Lower lobe of right lung (tissue), 2 donors: ENCODE measurements at regions not wholly inside any gene's neighbourhood (a gene's known extent, or its start where the extent isn't known, plus 50 kb on each side); places are given as distances from the start of the nearest gene placed in this dataset.

Source experiments
- ATAC-seq, 2 donors: fragments of 200-7000 bp; cut with Tn5 transposase; one replicate each; pipeline ENCODE4 v1.9.1; 2020 to 2022; ENCODE audit warnings: mild to moderate bottlenecking in 2 of 2, moderate library complexity in 2 of 2
- DNase-seq: peaks from one replicate; pipeline ENCODE4 v3.0.0-alpha.2; 2020
- H3K27ac ChIP-seq: fragments of 200-600 bp; one replicate; pipeline ENCODE4 v1.8.0; 2022
- H3K27me3 ChIP-seq: fragments of 200-600 bp; one replicate; pipeline ENCODE4 v1.8.0; 2022; ENCODE audit warnings: low read depth
- H3K36me3 ChIP-seq: fragments of 200-600 bp; one replicate; pipeline ENCODE4 v1.8.0; 2022; ENCODE audit warnings: mild to moderate bottlenecking
- H3K4me1 ChIP-seq: fragments of 200-600 bp; one replicate; pipeline ENCODE4 v1.8.0; 2022
- H3K4me3 ChIP-seq: fragments of 200-600 bp; one replicate; pipeline ENCODE4 v1.8.0; 2022; ENCODE audit warnings: mild to moderate bottlenecking
- H3K9me3 ChIP-seq: fragments of 200-600 bp; one replicate; pipeline ENCODE4 v1.8.0; 2022
- intact Hi-C: fragments of 100-400 bp; cut with DNase I; formaldehyde crosslinking; loops from one replicate; pipeline ENCODE4 v1.11.0; 2022
- TF ChIP-seq, protein P1 (sequence below): fragments of 200-600 bp; IDR thresholded peaks from one replicate; pipeline ENCODE4 v1.8.0; 2022; ENCODE audit warnings: antibody characterized with exemption, mild to moderate bottlenecking
- donor health status: DM: no; HTN: yes; CAD: no; lungs with severe emphysema.

GRCh38 chr4:3348621-3349020 is 55.8 kb downstream of the RGS12 start:
- intact Hi-C loops: no loop called here
- peaks cover 8% of the 10 kb centered on the region for H3K4me1 ChIP-seq
- DNase-seq: no peak
- no peak overlapping the region for H3K27ac ChIP-seq
- no peaks in the 10 kb centered on the region for H3K36me3 ChIP-seq
- no peak for ATAC-seq
- no peaks in the 10 kb centered on the region for H3K27me3 ChIP-seq
- H3K4me3 ChIP-seq: no peak overlapping the region
- no peaks in the 10 kb centered on the region for H3K9me3 ChIP-seq
- TF ChIP-seq, protein P1, sequence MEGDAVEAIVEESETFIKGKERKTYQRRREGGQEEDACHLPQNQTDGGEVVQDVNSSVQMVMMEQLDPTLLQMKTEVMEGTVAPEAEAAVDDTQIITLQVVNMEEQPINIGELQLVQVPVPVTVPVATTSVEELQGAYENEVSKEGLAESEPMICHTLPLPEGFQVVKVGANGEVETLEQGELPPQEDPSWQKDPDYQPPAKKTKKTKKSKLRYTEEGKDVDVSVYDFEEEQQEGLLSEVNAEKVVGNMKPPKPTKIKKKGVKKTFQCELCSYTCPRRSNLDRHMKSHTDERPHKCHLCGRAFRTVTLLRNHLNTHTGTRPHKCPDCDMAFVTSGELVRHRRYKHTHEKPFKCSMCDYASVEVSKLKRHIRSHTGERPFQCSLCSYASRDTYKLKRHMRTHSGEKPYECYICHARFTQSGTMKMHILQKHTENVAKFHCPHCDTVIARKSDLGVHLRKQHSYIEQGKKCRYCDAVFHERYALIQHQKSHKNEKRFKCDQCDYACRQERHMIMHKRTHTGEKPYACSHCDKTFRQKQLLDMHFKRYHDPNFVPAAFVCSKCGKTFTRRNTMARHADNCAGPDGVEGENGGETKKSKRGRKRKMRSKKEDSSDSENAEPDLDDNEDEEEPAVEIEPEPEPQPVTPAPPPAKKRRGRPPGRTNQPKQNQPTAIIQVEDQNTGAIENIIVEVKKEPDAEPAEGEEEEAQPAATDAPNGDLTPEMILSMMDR: no peak

GRCh38 chr4:3349116-3349515 is 56.3 kb downstream of the RGS12 start:
- TF ChIP-seq, protein P1: no peak
- ATAC-seq (no peak), DNase-seq (no peak)
- Histone ChIP-seq H3K4me1 (peaks cover 8% of the 10 kb centered on the region), H3K36me3 (no peaks in the 10 kb centered on the region), H3K4me3 (no peak overlapping the region), H3K9me3 (no peaks in the 10 kb centered on the region), H3K27ac (no peak overlapping the region), H3K27me3 (no peaks in the 10 kb centered on the region)
- intact Hi-C loops: no loop called here

DNA sequence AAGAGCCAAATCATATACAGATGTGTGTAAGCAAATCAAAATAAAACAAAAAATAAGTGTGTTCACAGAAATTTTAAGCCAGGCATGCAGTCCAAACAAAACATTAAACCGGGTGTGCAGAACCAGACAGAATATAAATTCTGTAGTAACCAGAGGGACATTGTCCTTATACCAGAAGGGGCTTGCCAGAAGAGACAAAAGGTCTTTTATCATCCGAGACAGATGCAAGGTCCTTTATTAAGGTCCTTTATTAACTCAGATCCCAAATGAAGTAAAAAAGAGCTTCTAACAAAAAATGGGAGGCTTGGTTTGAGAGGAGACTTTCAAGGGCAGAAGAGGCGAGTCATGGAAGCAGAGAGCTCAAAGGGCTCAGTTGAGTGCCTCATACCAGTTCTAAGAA is 59.2 kb downstream of the RGS12 start:
- no peak overlapping the region for H3K4me3 ChIP-seq
- no peak for ATAC-seq
- no peaks in the 10 kb centered on the region for H3K9me3 ChIP-seq
- no peak overlapping the region for H3K27ac ChIP-seq
- no peak for DNase-seq
- no peaks in the 10 kb centered on the region for H3K27me3 ChIP-seq
- H3K36me3 ChIP-seq: no peaks in the 10 kb centered on the region
- H3K4me1 ChIP-seq: peaks cover 8% of the 10 kb centered on the region
- intact Hi-C loops: no loop called here
- TF ChIP-seq, protein P1: no peak

- TF ChIP-seq, protein P1: no peak
- intact Hi-C loops: no loop called here
- DNase-seq: no peak
- Histone ChIP-seq H3K27me3 (no peaks in the 10 kb centered on the region), H3K4me1 (peaks cover 8% of the 10 kb centered on the region), H3K27ac (no peak overlapping the region), H3K4me3 (no peak overlapping the region), H3K9me3 (no peaks in the 10 kb centered on the region), H3K36me3 (no peaks in the 10 kb centered on the region)
- no peak for ATAC-seq
These were observed 59.7 kb downstream of the RGS12 start for GRCh38 chr4:3352505-3352904.

- intact Hi-C loops: no loop called here
- H3K27ac ChIP-seq: no peak overlapping the region
- peaks cover 8% of the 10 kb centered on the region for H3K4me1 ChIP-seq
- TF ChIP-seq, protein P1: no peak
- ATAC-seq (no peak), DNase-seq (no peak)
- H3K36me3 ChIP-seq: no peaks in the 10 kb centered on the region
- no peaks in the 10 kb centered on the region for H3K27me3 ChIP-seq
- no peaks in the 10 kb centered on the region for H3K9me3 ChIP-seq
- no peak overlapping the region for H3K4me3 ChIP-seq
These were observed 60.2 kb downstream of the RGS12 start for GRCh38 chr4:3352941-3353594.
